RWPE2 (cell line): ENCODE measurements at regions not wholly inside any gene's neighbourhood (a gene's known extent, or its start where the extent isn't known, plus 50 kb on each side); places are given as distances from the start of the nearest gene placed in this dataset.

ENCODE experiments used
- ATAC-seq: fragments of 200-7000 bp; cut with Tn5 transposase; 3 replicates; pipeline ENCODE4 v1.9.1; 2021; ENCODE audit warnings: low read depth
- DNase-seq: peaks from one replicate; pipeline ENCODE4 v3.0.0-alpha.2; 2020; ENCODE audit warnings: low spot score
- H3K27ac ChIP-seq: fragments of 450-650 bp; 2 replicates; pipeline ENCODE4 v1.5.1; 2017; ENCODE audit warnings: mild to moderate bottlenecking; ENCODE audit not compliant: poor library complexity, severe bottlenecking
- H3K27me3 ChIP-seq: fragments of 250-450 bp; sonication (Bioruptor Pico); 2 replicates; pipeline ENCODE4 v1.5.1; 2021; ENCODE audit warnings: mild to moderate bottlenecking, moderate library complexity; ENCODE audit not compliant: insufficient read depth, poor library complexity, severe bottlenecking
- H3K36me3 ChIP-seq: fragments of 250-450 bp; sonication (Bioruptor Pico); 2 replicates; pipeline ENCODE4 v1.5.1; 2020; ENCODE audit warnings: low read depth, mild to moderate bottlenecking, moderate library complexity
- H3K4me1 ChIP-seq: fragments of 250-450 bp; sonication (Bioruptor Pico); 2 replicates; pipeline ENCODE4 v1.5.1; 2021; ENCODE audit warnings: mild to moderate bottlenecking, moderate library complexity; ENCODE audit not compliant: insufficient read depth, poor library complexity, severe bottlenecking
- H3K4me3 ChIP-seq: fragments of 250-450 bp; sonication (Bioruptor Pico); 2 replicates; pipeline ENCODE4 v1.5.1; 2021; ENCODE audit warnings: mild to moderate bottlenecking, moderate library complexity; ENCODE audit not compliant: severe bottlenecking
- H3K9me3 ChIP-seq: fragments of 250-450 bp; sonication (Bioruptor Pico); 2 replicates; pipeline ENCODE4 v1.5.1; 2021; ENCODE audit warnings: mild to moderate bottlenecking, moderate library complexity; ENCODE audit not compliant: severe bottlenecking
- TF ChIP-seq, protein P1 (sequence below): fragments of 450-650 bp; IDR thresholded peaks from one replicate; pipeline ENCODE4 v1.5.1; 2017; ENCODE audit warnings: mild to moderate bottlenecking, moderate library complexity; ENCODE audit not compliant: poor library complexity, severe bottlenecking

DNA sequence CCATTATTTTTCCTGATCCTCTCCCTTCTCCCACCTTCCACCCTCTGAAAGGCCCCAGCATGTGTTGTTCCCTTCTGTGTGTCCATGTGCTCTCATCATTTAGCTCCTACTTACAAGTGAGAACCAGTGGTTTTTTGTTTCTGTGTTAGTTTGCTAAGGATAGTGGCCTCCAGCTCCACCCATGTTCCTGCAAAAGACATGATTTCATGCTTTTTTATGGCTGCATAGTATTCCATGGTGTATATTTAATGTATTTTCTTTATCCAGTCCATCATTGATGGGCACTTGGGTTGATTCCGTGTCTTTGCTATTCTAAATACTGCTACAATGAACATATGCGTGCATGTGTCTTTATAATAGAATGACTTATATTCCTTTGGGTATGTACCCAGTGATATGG, 89.4 kb upstream of the C1orf174 start:
- TF ChIP-seq, protein P1, sequence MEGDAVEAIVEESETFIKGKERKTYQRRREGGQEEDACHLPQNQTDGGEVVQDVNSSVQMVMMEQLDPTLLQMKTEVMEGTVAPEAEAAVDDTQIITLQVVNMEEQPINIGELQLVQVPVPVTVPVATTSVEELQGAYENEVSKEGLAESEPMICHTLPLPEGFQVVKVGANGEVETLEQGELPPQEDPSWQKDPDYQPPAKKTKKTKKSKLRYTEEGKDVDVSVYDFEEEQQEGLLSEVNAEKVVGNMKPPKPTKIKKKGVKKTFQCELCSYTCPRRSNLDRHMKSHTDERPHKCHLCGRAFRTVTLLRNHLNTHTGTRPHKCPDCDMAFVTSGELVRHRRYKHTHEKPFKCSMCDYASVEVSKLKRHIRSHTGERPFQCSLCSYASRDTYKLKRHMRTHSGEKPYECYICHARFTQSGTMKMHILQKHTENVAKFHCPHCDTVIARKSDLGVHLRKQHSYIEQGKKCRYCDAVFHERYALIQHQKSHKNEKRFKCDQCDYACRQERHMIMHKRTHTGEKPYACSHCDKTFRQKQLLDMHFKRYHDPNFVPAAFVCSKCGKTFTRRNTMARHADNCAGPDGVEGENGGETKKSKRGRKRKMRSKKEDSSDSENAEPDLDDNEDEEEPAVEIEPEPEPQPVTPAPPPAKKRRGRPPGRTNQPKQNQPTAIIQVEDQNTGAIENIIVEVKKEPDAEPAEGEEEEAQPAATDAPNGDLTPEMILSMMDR = no peak
- no peaks in the 10 kb centered on the region for H3K4me1 ChIP-seq
- H3K36me3 ChIP-seq = no peaks in the 10 kb centered on the region
- no peaks in the 10 kb centered on the region for H3K9me3 ChIP-seq
- no peak for DNase-seq
- H3K4me3 ChIP-seq = no peak overlapping the region
- H3K27ac ChIP-seq = no peak overlapping the region
- ATAC-seq = no peak
- H3K27me3 ChIP-seq = no peaks in the 10 kb centered on the region

DNA sequence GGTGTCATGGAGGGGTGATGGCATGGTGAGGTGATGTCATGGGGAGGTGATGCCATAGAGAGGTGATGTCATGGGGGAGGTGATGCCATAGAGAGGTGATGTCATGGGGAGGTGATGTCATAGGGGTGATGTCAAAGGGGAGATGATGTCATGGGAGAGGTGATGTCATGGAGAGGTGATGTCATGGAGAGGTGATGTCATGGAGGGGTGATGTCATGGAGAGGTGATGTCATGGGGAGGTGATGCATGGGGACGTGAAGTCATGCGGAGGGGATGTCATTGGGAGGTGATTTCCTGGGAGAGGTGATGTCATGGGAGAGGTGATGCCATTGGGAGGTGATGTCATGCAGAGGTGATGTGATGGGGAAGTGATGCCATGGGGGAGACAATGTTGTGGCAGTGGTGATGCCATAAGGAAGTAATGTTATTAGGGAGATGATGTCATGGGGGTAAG, 92.1 kb upstream of the C1orf174 start:
- DNase-seq = no peak
- no peak for ATAC-seq
- Histone ChIP-seq H3K4me1 (no peaks in the 10 kb centered on the region), H3K9me3 (no peaks in the 10 kb centered on the region), H3K27ac (no peak overlapping the region), H3K4me3 (no peak overlapping the region), H3K36me3 (no peaks in the 10 kb centered on the region), H3K27me3 (no peaks in the 10 kb centered on the region)
- TF ChIP-seq, protein P1 = no peak

DNA sequence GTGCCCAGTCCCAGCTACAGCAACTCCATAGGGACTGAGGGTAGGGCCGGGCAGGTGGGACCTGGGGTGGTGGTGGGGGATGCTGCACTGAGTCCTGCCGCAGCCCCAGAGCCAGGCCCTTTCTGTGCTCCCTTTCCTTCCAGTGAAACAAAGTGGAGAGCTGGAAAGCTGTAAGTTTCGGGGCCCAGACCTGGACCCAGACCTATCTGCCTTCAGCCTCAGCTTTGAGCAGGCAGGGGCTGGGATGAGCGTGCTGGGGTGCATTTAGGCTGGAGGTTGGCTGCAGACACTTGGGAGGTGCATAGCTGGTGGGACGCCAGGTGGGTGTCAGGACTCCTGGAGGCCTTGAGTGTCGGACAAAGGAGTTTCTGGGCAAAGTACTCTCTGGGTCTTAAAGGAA, 92.7 kb upstream of the C1orf174 start:
- Histone ChIP-seq H3K27me3 (no peaks in the 10 kb centered on the region), H3K9me3 (no peaks in the 10 kb centered on the region), H3K36me3 (no peaks in the 10 kb centered on the region), H3K4me3 (no peak overlapping the region), H3K4me1 (no peaks in the 10 kb centered on the region), H3K27ac (no peak overlapping the region)
- TF ChIP-seq, protein P1 = no peak
- DNase-seq (no peak), ATAC-seq (no peak)

DNA sequence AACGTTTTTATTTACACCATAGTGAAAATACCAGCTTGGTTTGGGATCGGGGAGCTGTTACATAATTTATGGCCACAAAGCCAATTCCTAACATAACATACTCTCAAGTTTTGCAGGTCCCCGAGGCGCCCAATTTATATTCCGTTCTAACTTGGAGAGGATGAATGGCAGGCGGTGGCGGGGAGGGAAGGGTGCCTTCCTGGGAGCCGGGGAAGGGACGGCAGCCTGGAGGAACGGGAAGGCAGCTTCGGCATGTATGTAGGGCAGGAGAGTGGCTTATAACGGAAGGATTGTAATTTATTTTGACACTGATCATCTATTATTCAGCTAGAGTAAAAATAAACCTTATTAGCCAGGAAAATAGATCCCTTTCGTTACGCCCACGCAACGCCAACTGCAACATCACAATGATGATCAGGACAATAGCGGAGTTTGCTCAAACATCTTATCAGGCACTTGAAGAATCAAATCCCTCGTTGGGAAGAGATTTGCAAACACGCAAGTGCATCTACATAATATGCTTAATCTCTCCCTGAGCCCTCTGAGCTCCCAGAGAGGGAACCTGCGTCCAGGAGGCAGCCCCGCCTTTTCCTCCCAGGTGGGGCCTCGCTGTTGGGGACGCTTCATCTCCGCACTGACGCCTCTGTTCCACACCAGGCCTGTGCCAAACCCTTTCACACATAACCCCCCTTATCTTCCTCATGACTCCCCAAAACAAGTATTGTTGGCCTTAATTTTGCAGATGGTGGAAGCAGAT, 93.7 kb upstream of the C1orf174 start:
- no peaks in the 10 kb centered on the region for H3K4me1 ChIP-seq
- no peaks in the 10 kb centered on the region for H3K9me3 ChIP-seq
- DNase-seq = no peak
- no peak overlapping the region for H3K4me3 ChIP-seq
- no peaks in the 10 kb centered on the region for H3K36me3 ChIP-seq
- ATAC-seq = no peak
- H3K27ac ChIP-seq = no peak overlapping the region
- no peaks in the 10 kb centered on the region for H3K27me3 ChIP-seq
- TF ChIP-seq, protein P1 = no peak

DNA sequence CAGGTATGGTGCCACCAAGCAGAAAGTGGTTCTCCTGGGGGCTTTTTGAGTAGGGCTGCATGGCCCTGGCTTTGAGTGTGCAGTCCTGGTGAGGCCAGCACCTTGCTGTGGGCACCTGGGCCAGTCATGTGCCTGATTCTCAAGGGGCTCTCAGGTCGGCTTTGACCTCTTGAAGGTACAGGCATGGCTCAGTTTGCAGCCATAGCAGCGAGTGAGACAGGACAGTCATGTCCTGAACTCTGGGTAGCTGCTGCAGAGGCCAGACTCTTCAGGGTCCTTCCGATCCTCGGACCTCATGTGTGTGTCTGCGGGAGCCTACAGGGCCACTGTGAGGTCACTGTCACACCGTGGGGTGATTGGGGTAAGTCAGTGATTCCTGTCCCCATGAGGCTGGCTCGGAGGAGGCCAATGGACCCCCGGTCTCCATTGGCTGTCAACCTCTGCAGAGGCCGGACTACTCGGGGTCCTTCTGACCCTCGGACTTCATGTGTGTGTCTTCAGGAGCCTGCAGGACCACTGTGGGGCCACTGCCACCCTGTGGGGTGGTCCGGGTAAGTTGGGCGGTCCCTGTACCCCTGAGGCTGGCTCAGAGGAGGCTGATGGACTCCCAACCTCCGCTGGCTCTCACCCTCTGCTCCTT, 95.2 kb upstream of the C1orf174 start:
- no peak for ATAC-seq
- Histone ChIP-seq H3K4me3 (no peak overlapping the region), H3K4me1 (no peaks in the 10 kb centered on the region), H3K27me3 (no peaks in the 10 kb centered on the region), H3K36me3 (no peaks in the 10 kb centered on the region), H3K27ac (no peak overlapping the region), H3K9me3 (no peaks in the 10 kb centered on the region)
- TF ChIP-seq, protein P1 = no peak
- DNase-seq = peak; percentile 38
